Testis (tissue), 2 donors: ENCODE measurements at regions not wholly inside any gene's neighbourhood (a gene's known extent, or its start where the extent isn't known, plus 50 kb on each side); places are given as distances from the start of the nearest gene placed in this dataset.

Experiments used
- DNase-seq: peaks from one replicate; pipeline ENCODE4 v3.0.0-alpha.2; 2019
- H3K27ac ChIP-seq, 2 donors: fragments of 200-600 bp; sonication (generic); one replicate each; pipeline ENCODE4 v1.5.1; 2019
- H3K27me3 ChIP-seq: fragments of 200-600 bp; sonication (generic); one replicate; pipeline ENCODE4 v1.5.1; 2019
- H3K36me3 ChIP-seq: fragments of 200-600 bp; sonication (generic); one replicate; pipeline ENCODE4 v1.5.1; 2017; ENCODE audit warnings: low read depth; ENCODE audit errors: missing control alignments
- H3K4me1 ChIP-seq: fragments of 200-600 bp; sonication (generic); one replicate; pipeline ENCODE4 v1.5.1; 2019
- H3K4me3 ChIP-seq, 2 donors: fragments of 200-600 bp; sonication (generic); one replicate each; pipeline ENCODE4 v1.5.1; 2017 to 2019
- H3K9me3 ChIP-seq: fragments of 200-600 bp; sonication (generic); one replicate; pipeline ENCODE4 v1.5.1; 2017
- POLR2A ChIP-seq: fragments of 450-650 bp; IDR thresholded peaks from one replicate; pipeline ENCODE4 v1.6.1; 2017; ENCODE audit warnings: antibody characterized with exemption, mild to moderate bottlenecking, moderate library complexity
- WGBS, 2 donors: methylation state at CpG; one replicate each; pipeline ENCODE4 v1.1.5; 2018; 5-methylcytosine and 5-hydroxymethylcytosine counted together
- intact Hi-C: fragments of 100-400 bp; cut with DNase I; formaldehyde crosslinking; loops from one replicate; pipeline ENCODE4 v1.15.1; 2023; ENCODE audit warnings: low total_unique reads
- small RNA-seq, 2 donors: library from RNA; depleted of rRNA; stranded (forward); fragments of <200 nt; gene quantifications; one replicate each; pipeline ENCODE3, GENCODE V24; 2016
- TF ChIP-seq, protein P1 (sequence below), 3 experiments: fragments of 450-650 bp in 2 of 3; fragments of 200-600 bp in 1 of 3; sonication (generic) in 1 of 3; IDR thresholded peaks; one replicate each; pipeline ENCODE4 v1.5.1; 2016 to 2019; ENCODE audit warnings: antibody characterized with exemption in 3 of 3, mild to moderate bottlenecking in 2 of 3, moderate library complexity in 1 of 3

DNA sequence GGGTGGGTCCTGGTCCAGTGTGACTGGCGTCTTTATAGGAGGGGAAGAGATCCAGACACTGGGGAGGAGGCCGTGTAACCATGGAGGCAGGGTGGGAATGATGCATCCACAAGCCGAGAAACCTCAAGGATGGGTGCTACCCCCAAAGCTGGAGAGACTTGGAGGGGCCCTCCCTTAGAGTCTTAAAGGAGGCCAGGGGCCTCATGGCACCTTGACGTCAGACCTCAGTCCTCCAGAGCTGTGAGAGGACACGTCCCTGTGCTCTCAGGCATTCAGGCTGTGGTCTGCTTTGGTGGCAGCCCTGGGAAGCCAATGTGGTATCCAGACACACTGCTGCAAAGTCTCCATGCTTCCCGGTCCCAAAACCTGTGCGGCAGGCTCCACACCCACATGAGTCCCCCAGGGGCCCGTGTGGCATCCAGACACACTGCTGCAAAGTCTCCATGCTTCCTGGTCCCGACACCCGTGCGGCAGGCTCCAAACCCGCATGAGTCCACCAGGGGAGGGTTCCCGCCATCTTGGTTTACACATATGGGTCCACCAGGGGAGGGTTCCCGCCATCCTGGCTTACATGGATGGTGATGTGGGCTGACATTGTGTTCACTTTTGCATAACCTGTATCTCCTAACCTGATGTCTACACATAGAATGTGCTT, 278.0 kb downstream of the SMOC2 start:
- Histone ChIP-seq H3K4me3 (no peak overlapping the region), H3K4me1 (no peaks in the 10 kb centered on the region), H3K36me3 (no peaks in the 10 kb centered on the region), H3K9me3 (no peaks in the 10 kb centered on the region), H3K27me3 (no peaks in the 10 kb centered on the region), H3K27ac (no peak overlapping the region)
- intact Hi-C loops = no loop called here
- TF ChIP-seq POLR2A = no peak
- TF ChIP-seq, protein P1, sequence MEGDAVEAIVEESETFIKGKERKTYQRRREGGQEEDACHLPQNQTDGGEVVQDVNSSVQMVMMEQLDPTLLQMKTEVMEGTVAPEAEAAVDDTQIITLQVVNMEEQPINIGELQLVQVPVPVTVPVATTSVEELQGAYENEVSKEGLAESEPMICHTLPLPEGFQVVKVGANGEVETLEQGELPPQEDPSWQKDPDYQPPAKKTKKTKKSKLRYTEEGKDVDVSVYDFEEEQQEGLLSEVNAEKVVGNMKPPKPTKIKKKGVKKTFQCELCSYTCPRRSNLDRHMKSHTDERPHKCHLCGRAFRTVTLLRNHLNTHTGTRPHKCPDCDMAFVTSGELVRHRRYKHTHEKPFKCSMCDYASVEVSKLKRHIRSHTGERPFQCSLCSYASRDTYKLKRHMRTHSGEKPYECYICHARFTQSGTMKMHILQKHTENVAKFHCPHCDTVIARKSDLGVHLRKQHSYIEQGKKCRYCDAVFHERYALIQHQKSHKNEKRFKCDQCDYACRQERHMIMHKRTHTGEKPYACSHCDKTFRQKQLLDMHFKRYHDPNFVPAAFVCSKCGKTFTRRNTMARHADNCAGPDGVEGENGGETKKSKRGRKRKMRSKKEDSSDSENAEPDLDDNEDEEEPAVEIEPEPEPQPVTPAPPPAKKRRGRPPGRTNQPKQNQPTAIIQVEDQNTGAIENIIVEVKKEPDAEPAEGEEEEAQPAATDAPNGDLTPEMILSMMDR (IDR thresholded peaks at IDR 0.05) = no peak
- DNase-seq = no peak
- WGBS, 2 donors = 86 to 94% methylated on average over 10 to 14 of the region's 14 CpGs

Small RNA genes in the stretch of these regions (small RNA-seq; reads per million reads assigned to genes)
- 0 reads per million in 2 donors for gene AL513210.1
